Upper lobe of left lung (tissue), 4 donors: ENCODE measurements at regions not wholly inside any gene's neighbourhood (a gene's known extent, or its start where the extent isn't known, plus 50 kb on each side); places are given as distances from the start of the nearest gene placed in this dataset.

Source experiments
- EP300 ChIP-seq, 4 donors: sonication (generic); formaldehyde crosslinking; IDR thresholded peaks; one replicate each; pipeline ENCODE4 v1.5.1; 2017; ENCODE audit warnings: antibody characterized with exemption in 4 of 4, control low read depth in 2 of 4
- TF ChIP-seq, protein P1 (sequence below), 6 experiments: fragments of 450-650 bp in 4 of 6; fragments of 200-600 bp in 2 of 6; sonication (generic) in 2 of 6; IDR thresholded peaks; one replicate each; pipeline ENCODE4 v1.5.1; 2016 to 2019; ENCODE audit warnings: antibody characterized with exemption in 6 of 6

- TF ChIP-seq, protein P1, sequence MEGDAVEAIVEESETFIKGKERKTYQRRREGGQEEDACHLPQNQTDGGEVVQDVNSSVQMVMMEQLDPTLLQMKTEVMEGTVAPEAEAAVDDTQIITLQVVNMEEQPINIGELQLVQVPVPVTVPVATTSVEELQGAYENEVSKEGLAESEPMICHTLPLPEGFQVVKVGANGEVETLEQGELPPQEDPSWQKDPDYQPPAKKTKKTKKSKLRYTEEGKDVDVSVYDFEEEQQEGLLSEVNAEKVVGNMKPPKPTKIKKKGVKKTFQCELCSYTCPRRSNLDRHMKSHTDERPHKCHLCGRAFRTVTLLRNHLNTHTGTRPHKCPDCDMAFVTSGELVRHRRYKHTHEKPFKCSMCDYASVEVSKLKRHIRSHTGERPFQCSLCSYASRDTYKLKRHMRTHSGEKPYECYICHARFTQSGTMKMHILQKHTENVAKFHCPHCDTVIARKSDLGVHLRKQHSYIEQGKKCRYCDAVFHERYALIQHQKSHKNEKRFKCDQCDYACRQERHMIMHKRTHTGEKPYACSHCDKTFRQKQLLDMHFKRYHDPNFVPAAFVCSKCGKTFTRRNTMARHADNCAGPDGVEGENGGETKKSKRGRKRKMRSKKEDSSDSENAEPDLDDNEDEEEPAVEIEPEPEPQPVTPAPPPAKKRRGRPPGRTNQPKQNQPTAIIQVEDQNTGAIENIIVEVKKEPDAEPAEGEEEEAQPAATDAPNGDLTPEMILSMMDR (IDR thresholded peaks at IDR 0.05), result no peak
- TF ChIP-seq EP300 (IDR thresholded peaks at IDR 0.05), result no peak
Measured at GRCh38 chr5:167472566-167473108, 818.8 kb upstream of the WWC1 start.
